GM21529 (cell line): ENCODE measurements at regions not wholly inside any gene's neighbourhood (a gene's known extent, or its start where the extent isn't known, plus 50 kb on each side); places are given as distances from the start of the nearest gene placed in this dataset.
"Not testable (repeated sequence)": the region's sequence is repeated elsewhere in the genome, so short reads cannot be mapped to it uniquely, and the experiment has no call there.

Experiments used
- ATAC-seq: cut with Tn5 transposase; IDR thresholded peaks from one replicate; pipeline ENCODE4 v1.9.1; 2021; ENCODE audit not compliant: unreplicated experiment

- no peak for ATAC-seq
Observed at GRCh38 chr10:30560326-30560725, 69.2 kb downstream of the LYZL2 start.

DNA sequence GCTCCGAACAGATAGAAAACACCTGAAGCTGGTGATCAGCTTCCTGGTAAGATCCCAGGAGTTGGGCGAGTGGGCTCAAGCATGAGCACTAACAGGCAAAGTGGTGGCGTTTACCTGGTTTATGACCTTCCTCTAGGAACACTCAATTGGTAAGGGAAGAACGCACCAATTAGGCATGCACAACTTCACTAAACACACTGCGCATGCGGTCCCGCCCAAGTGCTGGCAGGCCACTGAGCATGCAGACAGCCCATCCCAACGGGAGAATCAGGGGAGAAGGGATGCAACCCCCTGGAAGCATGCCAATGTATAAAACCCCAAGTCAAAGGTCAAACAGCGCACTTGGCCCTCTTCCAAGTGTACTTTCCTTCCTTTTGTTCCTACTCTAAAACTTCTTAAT lies 70.4 kb downstream of the LYZL2 start:
- ATAC-seq: no peak

DNA sequence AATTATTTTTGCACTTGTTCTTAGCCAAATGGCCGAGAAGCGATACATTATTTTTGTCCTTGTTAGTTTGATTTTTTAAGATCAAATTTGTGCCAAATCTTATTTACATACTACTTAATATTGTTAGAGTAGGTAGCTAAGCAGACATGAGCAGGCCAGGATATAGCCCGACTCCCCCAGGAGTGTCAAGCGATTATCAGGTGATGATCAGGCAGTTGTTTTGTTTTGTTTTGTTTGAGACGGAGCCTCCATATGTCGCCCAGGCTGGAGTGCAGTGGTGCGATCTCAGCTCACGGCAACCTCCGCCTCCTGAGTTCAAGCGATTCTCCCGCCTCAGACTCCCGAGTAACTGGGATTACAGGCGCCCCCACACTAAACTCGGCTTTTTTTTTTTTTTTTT lies 71.1 kb downstream of the LYZL2 start:
- no peak for ATAC-seq

DNA sequence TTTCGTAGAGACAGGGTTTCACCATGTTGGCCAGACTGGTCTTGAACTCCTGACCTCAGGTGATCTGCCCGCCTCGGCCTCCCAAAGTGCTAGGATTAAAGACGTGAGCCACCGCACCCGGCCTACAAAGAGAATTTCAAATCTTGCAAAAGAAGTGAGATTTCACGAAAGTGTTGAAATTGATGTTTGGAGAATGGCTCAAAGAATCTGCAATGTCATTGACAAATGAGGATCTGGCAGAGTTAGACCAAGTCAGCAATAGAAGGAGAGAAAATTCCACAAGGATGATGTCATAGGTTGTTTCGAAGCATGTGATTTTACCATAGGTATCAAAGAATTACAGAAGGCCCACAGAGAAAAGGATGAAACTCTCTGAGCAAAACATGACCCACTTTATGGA lies 71.7 kb downstream of the LYZL2 start:
- no peak for ATAC-seq

DNA sequence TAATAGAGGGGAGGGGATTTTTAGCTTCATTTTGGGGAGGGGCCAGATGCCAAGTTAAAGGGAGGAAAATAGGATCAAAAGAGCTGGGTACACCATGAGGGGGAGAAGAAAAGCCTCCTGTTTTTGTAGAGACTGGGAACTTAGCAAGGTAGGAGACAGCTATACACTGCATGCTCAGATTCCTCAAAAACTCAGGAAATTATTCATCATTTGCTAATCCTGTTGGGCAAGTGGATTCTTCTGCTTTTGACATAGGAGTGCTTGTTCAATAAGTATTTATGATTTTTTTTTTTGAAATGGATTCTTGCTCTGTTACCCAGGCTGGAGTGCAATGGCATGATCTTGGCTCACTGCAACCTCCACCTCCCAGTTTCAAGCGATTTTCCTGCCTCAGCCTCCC lies 73.4 kb downstream of the LYZL2 start:
- ATAC-seq: no peak

DNA sequence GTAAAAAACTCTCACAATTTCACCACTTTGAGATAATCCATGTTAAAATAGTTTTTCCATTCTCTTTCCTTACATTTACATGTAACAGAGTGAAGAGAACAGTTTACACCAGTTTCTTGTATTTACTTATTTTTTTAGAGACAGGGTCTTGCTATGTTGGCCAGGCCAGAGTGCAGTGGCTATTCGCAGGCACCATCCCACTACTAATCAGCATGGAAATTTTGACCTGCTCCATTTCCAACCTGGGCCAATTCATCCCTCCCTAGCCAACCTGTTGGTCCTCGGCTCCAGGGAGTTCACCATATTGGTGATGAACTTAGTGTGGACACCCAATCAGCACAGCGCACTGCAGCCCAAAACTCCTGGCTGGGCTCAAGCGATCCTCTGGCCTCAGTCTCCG lies 74.1 kb downstream of the LYZL2 start:
- no peak for ATAC-seq

DNA sequence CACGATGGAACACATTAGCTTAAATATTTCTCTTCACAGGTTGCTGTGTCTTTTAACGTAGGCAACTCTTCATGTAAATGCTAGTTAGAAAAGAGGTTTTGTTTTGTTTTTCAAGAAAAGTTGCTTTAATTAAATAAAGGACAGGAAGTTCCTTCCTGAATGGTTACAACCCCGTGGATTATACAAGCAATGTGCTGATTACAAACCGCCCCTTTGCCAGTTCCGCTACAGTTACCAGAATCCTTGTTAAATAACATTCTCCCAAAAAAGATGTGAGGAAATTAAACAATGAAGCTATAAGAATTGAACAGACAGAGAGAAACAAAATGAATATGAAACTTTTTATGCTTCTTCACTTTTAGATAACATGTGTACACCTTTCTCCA lies 75.1 kb downstream of the LYZL2 start:
- ATAC-seq: no peak

DNA sequence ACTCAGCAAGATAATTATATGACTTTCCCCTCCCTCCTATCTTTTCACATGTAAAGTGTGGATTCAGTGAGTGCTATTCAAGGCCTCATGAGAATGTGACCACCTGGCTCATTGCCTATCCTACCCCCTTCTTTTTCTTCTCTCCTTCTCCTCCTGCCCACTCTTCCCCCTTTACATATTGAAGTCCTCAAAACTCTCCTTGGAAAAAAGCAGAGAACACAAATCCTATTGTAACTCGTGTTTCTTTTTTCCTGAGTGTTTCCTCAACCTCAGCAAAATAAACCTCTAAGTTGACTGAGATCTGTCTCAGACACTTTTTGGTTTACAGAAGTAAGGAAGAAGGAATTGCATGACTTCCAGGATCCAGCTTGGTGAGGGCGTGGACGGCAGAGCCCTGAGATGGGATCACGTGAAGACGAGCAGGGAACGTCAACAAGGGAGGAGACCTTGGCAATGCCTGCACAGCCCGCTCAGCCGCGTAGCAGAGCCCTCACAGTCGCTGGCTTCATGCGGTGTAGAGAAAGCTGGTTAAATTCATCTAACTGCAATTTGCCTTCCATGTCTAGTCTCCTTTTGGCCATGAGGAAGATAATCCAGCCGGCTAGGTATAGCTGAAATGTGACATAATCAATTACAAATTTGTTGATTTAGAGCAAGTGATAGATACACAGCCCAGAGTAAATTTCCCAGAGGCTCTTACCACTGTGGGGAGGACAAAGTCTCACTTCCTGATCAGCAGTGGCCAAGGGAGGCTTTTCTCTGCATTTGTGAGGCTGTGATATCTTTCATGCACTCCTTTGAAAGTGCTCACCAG lies 75.7 kb downstream of the LYZL2 start:
- no peak for ATAC-seq

- no peak for ATAC-seq
Observed at GRCh38 chr10:30553018-30553625, 76.4 kb downstream of the LYZL2 start.

- no peak for ATAC-seq
Observed at GRCh38 chr10:30550967-30551815, 78.4 kb downstream of the LYZL2 start.

DNA sequence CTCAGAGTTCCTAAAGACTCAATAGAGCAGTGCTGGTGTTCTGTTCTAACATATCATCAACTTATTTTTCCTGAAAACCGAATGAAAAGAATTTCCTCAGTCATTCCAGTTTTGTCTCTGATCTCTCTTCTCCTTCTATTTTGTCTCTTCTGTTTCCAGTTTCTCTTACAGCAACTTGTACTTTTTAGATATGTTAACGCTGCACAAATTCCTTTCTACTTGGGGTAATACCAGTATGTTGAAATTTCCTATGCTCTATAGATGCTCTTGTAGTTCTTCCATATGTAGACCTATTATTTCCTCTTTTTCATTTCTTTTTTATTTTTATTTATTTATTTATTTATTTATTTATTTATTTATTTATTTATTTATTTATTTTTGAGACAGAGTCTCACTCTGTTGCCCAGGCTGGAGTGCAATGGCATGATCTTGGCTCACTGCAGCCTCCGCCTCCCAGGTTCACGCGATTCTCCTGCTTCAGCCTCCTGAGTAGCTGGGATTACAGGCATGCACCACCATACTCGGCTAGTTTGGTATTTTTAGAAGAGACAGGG lies 80.3 kb downstream of the LYZL2 start:
- ATAC-seq: not testable (repeated sequence)

DNA sequence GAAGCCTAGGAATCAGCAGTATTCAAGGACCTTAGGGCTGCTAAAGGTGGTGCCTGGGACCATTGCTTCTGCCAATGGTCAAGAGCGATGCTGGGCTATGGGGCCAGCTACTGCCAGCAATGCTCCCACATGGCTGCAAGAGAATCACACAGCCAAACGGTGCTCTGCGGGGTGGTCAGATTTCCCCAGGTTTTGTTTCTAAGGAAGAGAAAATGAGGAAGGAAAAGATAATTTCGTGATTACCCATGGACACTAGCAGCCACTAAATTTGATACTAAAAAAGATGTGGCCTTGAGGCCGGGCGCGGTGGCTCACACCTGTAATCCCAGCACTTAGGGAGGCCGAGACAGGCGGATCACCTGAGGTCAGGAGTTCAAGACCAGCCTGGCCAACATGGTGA lies 83.0 kb downstream of the LYZL2 start:
- ATAC-seq: no peak

DNA sequence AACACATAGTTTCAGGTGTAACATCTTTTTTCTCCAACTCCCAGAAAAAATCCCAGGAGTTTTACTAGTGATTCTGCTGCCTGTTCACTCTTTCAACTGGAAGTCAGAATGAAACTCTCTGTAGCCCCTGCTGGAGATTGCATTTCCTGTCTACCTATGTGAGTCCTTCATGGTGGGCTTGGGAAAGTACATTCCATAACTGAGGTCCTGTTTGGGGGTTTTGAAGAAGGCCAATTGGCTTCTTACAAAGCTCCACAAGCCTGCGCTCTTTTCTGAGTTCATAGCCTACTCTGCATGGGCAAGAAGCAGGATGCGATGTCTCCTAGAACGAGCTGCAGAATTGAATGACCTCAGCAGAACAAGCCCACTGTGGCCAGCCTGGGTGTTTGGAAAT lies 86.7 kb downstream of the LYZL2 start:
- peak; percentile 37 for ATAC-seq

DNA sequence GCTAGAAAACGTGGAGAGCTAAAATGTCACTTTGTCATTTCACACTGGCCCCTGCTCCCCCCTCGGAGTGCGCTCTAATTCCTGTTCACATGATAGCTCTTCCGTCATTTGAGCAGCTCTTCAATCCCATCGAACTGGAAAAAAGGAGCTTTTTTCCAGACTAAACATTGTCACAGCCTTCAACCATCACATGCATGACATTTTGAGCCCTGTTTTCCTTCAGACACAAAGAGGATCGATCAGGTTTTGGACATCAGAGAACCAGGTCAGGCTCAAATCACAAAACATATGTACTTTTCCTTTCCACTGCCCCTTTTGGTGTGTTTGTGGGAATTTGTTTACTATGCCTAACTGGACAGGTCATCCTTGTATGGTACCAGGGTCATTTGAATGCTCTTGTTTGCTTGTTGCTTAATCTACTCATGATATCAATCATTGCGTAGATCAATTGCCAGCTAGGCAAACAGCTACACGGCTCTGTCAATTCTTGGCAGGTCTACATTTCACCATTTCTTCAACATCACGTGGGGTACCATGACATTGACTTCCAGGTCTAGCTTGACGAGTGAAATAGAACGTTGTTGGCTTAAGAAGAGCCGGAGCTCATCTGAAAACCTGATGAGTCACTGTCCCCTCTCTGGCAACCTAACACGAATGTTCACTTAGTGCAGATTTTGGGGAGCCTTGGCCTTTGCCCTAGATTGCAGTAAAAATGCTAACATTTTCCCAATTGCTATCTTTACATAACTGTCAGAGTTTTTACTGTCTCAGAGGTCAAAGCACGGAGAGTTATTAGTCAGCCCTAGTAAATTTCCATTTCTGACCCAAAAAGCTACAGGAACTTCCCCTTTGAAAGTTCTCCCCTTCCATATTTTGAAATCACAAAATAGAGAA lies 87.3 kb downstream of the LYZL2 start:
- peak; percentile 67 for ATAC-seq

- no peak for ATAC-seq
Observed at GRCh38 chr10:30540276-30540675, 89.3 kb downstream of the LYZL2 start.

DNA sequence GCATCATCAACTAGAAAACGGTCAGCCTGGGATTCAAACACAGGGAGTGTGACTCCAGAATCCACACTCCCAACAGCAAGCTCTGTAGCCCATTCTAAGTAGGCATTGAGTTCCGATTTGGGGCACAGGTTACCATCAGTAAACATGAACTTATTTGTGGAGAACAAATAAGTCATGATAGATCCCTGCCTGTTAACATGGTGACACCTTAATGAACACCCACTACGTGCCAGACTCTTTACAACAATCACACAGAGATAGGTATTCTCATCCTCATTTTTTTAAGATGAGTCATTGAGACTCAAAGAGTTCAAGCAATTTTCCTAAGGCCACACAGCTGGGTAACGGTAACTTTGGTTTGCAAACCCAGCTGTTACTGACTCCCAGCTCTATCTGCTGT lies 91.5 kb downstream of the LYZL2 start:
- no peak for ATAC-seq

DNA sequence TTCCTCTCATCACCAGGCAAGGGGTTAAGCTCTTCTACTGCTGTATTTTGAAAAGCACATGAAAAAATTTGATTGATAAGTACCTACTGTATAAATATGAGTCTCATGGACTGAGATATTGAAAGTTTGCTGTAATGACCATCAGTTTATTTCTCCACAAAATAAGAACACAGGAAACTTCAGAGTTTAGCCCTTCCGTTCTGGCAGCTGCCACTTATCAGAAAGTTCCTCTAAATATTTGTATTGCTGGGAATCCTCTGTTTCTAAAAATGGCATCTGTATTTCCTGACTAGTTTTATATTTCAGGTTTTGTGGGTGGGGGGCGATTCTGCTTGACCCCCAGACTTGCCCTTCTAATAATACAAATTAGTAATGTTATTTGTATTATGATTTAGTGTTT lies 92.0 kb downstream of the LYZL2 start:
- ATAC-seq: no peak

DNA sequence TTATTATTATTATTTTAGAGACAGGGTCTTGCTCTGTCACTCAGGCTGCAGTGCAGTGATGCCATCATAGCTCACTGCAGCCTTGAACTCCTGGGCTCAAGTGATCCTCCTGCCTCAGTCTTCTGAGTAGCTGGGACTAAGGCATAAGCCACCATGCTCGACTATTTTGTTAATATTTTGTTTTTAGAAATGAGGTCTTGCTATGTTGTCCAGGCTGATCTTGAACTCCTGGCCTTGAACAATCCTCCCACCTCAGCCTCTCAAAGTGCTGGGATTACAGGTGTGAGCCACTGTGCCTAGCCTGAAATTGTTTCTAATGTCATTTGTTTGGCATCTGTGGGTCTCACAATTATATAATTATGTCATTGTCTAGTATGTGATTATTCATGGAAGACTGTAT lies 92.4 kb downstream of the LYZL2 start:
- not testable (repeated sequence) for ATAC-seq

GRCh38 chr10:30536578-30536977 lies 93.0 kb downstream of the LYZL2 start:
- ATAC-seq: no peak

DNA sequence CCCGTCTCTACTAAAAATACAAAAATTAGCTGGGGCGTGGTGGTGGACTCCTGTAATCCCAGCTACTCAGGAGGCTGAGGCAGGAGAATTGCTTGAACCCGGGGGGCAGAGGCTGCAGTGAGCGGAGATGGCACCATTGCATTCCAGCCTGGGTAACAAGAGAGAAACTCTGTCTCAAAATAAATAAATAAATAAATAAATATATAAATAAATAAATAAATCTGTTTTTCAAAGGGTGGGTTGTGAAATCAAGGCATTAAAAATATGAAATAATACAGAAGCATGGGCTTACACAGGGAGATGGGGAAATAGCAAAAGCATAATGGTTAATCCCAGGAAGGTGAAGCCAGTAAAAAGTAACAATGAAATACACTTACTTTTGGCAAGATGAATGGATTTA lies 93.9 kb downstream of the LYZL2 start:
- no peak for ATAC-seq
